ENCODE measurements at regions not wholly inside any gene's neighbourhood (a gene's known extent, or its start where the extent isn't known, plus 50 kb on each side); places are given as distances from the start of the nearest gene placed in this dataset.

GRCh38 chr6:16007146-16007545, 121.7 kb upstream of the MYLIP start:
- TF ChIP-seq EZH2 (IDR thresholded peaks at IDR 0.05; ENCODE audit: low read length, unreplicated experiment): no peak
- TF ChIP-seq CTCF (conservative IDR thresholded peaks at IDR 0.05; ENCODE audit: low read depth, low read length): no peak
